Panc1 (cell line): ENCODE measurements at regions not wholly inside any gene's neighbourhood (a gene's known extent, or its start where the extent isn't known, plus 50 kb on each side); places are given as distances from the start of the nearest gene placed in this dataset.

Experiments used
- CTCF ChIP-seq: fragments of 450-650 bp; IDR thresholded peaks from 2 replicates; pipeline ENCODE4 v1.5.1; 2017; ENCODE audit warnings: mild to moderate bottlenecking
- POLR2AphosphoS5 ChIP-seq: IDR thresholded peaks from 2 replicates; pipeline ENCODE4 v1.6.1; 2012; ENCODE audit warnings: mild to moderate bottlenecking, low read depth, low read length, moderate library complexity
- TCF7L2 ChIP-seq: IDR thresholded peaks from 2 replicates; pipeline ENCODE4 v1.6.1; 2011; ENCODE audit warnings: mild to moderate bottlenecking, low read depth, low read length, inconsistent platforms
- TF ChIP-seq, protein P1 (sequence below), 2 experiments: IDR thresholded peaks; 2 replicates each; pipeline ENCODE4 v1.6.1; 2011 to 2012; ENCODE audit warnings: low read depth in 2 of 2, control low read depth in 1 of 2, low read length in 1 of 2, mild to moderate bottlenecking in 1 of 2, moderate library complexity in 1 of 2; ENCODE audit not compliant: insufficient read depth in 1 of 2

- TF ChIP-seq, protein P1, sequence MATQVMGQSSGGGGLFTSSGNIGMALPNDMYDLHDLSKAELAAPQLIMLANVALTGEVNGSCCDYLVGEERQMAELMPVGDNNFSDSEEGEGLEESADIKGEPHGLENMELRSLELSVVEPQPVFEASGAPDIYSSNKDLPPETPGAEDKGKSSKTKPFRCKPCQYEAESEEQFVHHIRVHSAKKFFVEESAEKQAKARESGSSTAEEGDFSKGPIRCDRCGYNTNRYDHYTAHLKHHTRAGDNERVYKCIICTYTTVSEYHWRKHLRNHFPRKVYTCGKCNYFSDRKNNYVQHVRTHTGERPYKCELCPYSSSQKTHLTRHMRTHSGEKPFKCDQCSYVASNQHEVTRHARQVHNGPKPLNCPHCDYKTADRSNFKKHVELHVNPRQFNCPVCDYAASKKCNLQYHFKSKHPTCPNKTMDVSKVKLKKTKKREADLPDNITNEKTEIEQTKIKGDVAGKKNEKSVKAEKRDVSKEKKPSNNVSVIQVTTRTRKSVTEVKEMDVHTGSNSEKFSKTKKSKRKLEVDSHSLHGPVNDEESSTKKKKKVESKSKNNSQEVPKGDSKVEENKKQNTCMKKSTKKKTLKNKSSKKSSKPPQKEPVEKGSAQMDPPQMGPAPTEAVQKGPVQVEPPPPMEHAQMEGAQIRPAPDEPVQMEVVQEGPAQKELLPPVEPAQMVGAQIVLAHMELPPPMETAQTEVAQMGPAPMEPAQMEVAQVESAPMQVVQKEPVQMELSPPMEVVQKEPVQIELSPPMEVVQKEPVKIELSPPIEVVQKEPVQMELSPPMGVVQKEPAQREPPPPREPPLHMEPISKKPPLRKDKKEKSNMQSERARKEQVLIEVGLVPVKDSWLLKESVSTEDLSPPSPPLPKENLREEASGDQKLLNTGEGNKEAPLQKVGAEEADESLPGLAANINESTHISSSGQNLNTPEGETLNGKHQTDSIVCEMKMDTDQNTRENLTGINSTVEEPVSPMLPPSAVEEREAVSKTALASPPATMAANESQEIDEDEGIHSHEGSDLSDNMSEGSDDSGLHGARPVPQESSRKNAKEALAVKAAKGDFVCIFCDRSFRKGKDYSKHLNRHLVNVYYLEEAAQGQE (IDR thresholded peaks at IDR 0.05; ENCODE audit: insufficient read depth in 1 of 2, low read depth in 2 of 2, low read length in 1 of 2), result no peak
- TF ChIP-seq CTCF (no peak), TCF7L2 (no peak), POLR2AphosphoS5 (no peak)
Measured at GRCh38 chr4:42712854-42713253, 55.9 kb upstream of the ATP8A1 start.
